Left ventricle myocardium inferior (tissue), 1 donor: ENCODE measurements at regions not wholly inside any gene's neighbourhood (a gene's known extent, or its start where the extent isn't known, plus 50 kb on each side); places are given as distances from the start of the nearest gene placed in this dataset.

Source experiments
- DNase-seq: peaks from one replicate; pipeline ENCODE4 v3.0.0-alpha.2; 2020
- H3K27ac ChIP-seq: fragments of 200-600 bp; replicated peaks from 2 replicates; pipeline ENCODE4 v1.8.0; 2021
- H3K27me3 ChIP-seq: fragments of 200-600 bp; 2 replicates; pipeline ENCODE4 v1.8.0; 2021; ENCODE audit warnings: low read depth
- H3K36me3 ChIP-seq: fragments of 200-600 bp; 2 replicates; pipeline ENCODE4 v1.8.0; 2021
- H3K4me1 ChIP-seq: fragments of 200-600 bp; 2 replicates; pipeline ENCODE4 v1.8.0; 2021
- H3K4me3 ChIP-seq: fragments of 200-600 bp; 2 replicates; pipeline ENCODE4 v1.8.0; 2021; ENCODE audit warnings: mild to moderate bottlenecking, moderate library complexity
- H3K9me3 ChIP-seq: fragments of 200-600 bp; replicated peaks from 2 replicates; pipeline ENCODE4 v1.8.0; 2021
- intact Hi-C: fragments of 100-400 bp; cut with micrococcal nuclease; formaldehyde crosslinking; loops from one replicate; pipeline ENCODE4 v1.11.0; 2022
- TF ChIP-seq, protein P1 (sequence below): fragments of 200-600 bp; IDR thresholded peaks from 2 replicates; pipeline ENCODE4 v1.8.0; 2021; ENCODE audit warnings: antibody characterized with exemption, mild to moderate bottlenecking, borderline replicate concordance
- donor health status: DM: no; HTN: yes; CAD: no; lungs with severe emphysema.

DNA sequence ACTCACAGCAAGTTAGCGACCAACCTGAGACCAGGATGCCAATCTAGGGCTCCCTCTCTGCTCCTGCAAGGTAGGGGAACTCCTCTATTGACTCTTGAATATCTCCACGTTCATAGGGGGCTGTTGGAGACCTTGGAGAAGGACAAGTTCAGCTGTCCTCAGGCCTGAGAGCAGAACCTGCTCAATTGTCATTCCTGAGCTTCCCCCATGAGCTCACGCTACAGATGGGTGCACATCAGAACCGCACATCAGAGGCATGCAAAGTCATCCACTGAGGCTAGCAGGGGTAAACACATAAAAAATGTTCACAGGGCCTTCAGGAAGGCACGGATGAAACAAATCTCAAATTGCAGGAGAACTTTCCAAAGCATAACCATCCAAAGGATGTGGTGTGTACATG is 168.8 kb upstream of the ZNF507 start:
- TF ChIP-seq, protein P1, sequence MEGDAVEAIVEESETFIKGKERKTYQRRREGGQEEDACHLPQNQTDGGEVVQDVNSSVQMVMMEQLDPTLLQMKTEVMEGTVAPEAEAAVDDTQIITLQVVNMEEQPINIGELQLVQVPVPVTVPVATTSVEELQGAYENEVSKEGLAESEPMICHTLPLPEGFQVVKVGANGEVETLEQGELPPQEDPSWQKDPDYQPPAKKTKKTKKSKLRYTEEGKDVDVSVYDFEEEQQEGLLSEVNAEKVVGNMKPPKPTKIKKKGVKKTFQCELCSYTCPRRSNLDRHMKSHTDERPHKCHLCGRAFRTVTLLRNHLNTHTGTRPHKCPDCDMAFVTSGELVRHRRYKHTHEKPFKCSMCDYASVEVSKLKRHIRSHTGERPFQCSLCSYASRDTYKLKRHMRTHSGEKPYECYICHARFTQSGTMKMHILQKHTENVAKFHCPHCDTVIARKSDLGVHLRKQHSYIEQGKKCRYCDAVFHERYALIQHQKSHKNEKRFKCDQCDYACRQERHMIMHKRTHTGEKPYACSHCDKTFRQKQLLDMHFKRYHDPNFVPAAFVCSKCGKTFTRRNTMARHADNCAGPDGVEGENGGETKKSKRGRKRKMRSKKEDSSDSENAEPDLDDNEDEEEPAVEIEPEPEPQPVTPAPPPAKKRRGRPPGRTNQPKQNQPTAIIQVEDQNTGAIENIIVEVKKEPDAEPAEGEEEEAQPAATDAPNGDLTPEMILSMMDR: no peak
- Histone ChIP-seq H3K9me3 (no peaks in the 10 kb centered on the region), H3K4me1 (no peaks in the 10 kb centered on the region), H3K36me3 (no peaks in the 10 kb centered on the region), H3K4me3 (no peak overlapping the region), H3K27ac (no peak overlapping the region), H3K27me3 (peaks cover 53% of the 10 kb centered on the region)
- intact Hi-C loops: no loop called here
- DNase-seq: no peak

DNA sequence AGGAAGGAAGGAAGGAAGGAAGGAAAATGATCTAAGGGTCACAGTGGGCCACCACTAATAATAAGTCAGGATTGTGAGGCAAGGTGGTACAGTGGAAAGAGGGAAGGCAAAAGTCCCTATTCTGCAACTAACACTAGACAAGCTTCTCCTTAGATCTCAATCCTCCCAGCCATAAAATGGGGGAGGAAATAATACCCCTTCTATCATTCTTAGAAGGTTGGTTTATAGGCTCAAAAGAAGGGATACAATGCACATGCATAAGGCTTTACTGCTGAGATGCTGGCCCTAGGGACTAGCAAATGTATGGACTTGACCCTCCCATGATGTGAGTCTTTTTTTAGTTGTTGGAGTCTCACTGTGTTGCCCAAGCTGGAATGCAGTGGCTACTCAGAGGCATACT is 167.7 kb upstream of the ZNF507 start:
- H3K4me1 ChIP-seq: no peaks in the 10 kb centered on the region
- peaks cover 43% of the 10 kb centered on the region for H3K27me3 ChIP-seq
- H3K9me3 ChIP-seq: no peaks in the 10 kb centered on the region
- DNase-seq: no peak
- intact Hi-C loops: no loop called here
- H3K27ac ChIP-seq: no peak overlapping the region
- no peaks in the 10 kb centered on the region for H3K36me3 ChIP-seq
- no peak overlapping the region for H3K4me3 ChIP-seq
- TF ChIP-seq, protein P1: no peak

DNA sequence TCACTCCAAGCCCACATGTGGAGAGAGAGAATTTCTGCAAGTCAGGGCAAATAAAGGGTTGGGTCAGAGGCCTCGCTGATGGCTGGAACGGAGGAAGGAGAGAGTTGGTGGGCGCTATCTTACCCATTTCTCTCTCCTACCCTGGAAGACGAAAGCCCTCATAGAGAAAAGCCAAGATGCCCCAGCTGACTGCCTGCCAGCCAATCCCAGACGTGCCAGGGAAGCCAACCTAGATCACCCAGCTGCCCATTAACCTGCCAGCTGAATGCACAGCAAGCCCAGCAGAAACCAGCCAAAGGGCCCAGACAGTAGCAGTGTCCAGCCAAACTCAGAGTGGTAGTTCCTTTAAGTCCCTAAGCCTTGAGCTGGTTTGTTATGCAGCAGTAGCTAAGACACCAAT is 167.0 kb upstream of the ZNF507 start:
- H3K9me3 ChIP-seq: no peaks in the 10 kb centered on the region
- no peaks in the 10 kb centered on the region for H3K36me3 ChIP-seq
- DNase-seq: no peak
- H3K27me3 ChIP-seq: peaks cover 43% of the 10 kb centered on the region
- H3K4me1 ChIP-seq: no peaks in the 10 kb centered on the region
- intact Hi-C loops: no loop called here
- H3K4me3 ChIP-seq: no peak overlapping the region
- no peak overlapping the region for H3K27ac ChIP-seq
- TF ChIP-seq, protein P1: no peak

DNA sequence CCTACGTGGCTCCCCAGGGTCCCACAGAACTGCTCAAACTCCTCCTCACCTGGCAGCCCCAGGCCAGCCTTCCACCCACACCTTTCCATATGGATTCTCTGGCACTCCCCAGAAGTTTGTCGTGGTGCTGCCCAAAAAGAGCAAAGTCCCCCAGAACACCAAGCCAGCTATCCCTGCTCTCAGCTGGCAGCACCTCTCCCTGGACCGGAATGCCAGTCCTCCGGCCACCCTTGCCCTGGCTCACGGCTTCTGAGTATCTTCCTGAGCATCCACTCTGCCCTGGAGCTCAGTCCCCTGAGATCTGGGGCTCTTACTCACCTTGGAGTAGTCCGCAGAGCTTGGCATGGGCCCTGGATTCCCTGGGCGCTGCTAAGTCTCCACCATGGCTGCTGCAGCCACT is 166.5 kb upstream of the ZNF507 start:
- TF ChIP-seq, protein P1: no peak
- no peaks in the 10 kb centered on the region for H3K36me3 ChIP-seq
- no peak for DNase-seq
- H3K27me3 ChIP-seq: peaks cover 41% of the 10 kb centered on the region
- no peaks in the 10 kb centered on the region for H3K4me1 ChIP-seq
- no peak overlapping the region for H3K4me3 ChIP-seq
- intact Hi-C loops: no loop called here
- H3K9me3 ChIP-seq: no peaks in the 10 kb centered on the region
- H3K27ac ChIP-seq: no peak overlapping the region

DNA sequence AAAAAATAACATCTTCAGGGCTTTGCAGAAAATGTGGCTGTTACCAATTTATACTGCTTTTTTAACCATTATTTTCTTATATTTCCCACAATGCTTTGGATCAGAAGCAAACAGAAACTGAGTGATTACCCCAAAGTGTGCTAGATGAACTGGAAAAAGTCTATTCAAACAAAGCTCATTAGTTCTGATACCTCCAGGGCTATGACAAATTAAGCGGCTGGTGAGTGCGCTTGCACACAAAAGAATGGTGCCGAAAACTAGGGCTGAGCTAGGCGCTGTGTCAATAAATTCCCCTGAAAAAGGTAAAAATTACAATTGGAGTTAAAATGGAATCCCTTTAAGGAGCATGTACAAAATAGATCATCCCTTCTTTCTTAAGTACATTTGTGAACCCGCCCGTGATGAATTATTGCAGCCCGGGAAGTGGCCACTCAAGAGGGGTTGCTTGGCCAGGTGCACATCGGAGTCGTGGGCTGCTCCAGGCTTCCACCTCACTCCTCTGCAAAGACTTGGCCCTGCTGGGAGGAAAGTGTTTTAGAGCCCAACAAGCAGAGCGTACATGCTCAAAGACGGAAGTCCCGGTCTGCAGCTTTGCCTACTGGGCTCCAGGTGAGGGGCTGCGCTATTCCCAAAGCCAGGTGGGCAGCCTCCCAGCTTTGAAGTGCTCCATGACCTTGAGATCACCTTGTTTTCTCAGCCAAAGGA is 164.0 kb upstream of the ZNF507 start:
- H3K4me3 ChIP-seq: no peak overlapping the region
- DNase-seq: no peak
- TF ChIP-seq, protein P1: no peak
- H3K27me3 ChIP-seq: peaks cover 39% of the 10 kb centered on the region
- H3K36me3 ChIP-seq: no peaks in the 10 kb centered on the region
- intact Hi-C loops: no loop called here
- no peak overlapping the region for H3K27ac ChIP-seq
- H3K4me1 ChIP-seq: no peaks in the 10 kb centered on the region
- H3K9me3 ChIP-seq: no peaks in the 10 kb centered on the region
